Endothelial cell of umbilical vein (primary cell): ENCODE measurements at regions not wholly inside any gene's neighbourhood (a gene's known extent, or its start where the extent isn't known, plus 50 kb on each side); places are given as distances from the start of the nearest gene placed in this dataset.

Experiments used
- FOS ChIP-seq: IDR thresholded peaks from 2 replicates; pipeline ENCODE4 v1.6.1; 2011; ENCODE audit warnings: mild to moderate bottlenecking, low read length, moderate library complexity, borderline replicate concordance; ENCODE audit not compliant: insufficient read depth
- POLR2A ChIP-seq: IDR thresholded peaks from 2 replicates; pipeline ENCODE4 v1.6.1; 2012; ENCODE audit warnings: low read depth, mild to moderate bottlenecking, control low read depth, low read length
- TF ChIP-seq, protein P1 (sequence below): IDR thresholded peaks from 2 replicates; pipeline ENCODE4 v1.6.1; 2011; ENCODE audit not compliant: insufficient read depth, insufficient read length
- TF ChIP-seq, protein P2 (sequence below), 2 donors: IDR thresholded peaks; 1 replicate in 1 of 2; 2 replicates in 1 of 2; pipeline ENCODE4 v1.5.1; 2011; ENCODE audit warnings: low read length in 2 of 2, mild to moderate bottlenecking in 2 of 2, moderate library complexity in 2 of 2, control low read depth in 1 of 2, inconsistent platforms in 1 of 2, low read depth in 1 of 2; ENCODE audit not compliant: insufficient read depth in 1 of 2; ENCODE audit errors: extremely low read depth in 1 of 2

DNA sequence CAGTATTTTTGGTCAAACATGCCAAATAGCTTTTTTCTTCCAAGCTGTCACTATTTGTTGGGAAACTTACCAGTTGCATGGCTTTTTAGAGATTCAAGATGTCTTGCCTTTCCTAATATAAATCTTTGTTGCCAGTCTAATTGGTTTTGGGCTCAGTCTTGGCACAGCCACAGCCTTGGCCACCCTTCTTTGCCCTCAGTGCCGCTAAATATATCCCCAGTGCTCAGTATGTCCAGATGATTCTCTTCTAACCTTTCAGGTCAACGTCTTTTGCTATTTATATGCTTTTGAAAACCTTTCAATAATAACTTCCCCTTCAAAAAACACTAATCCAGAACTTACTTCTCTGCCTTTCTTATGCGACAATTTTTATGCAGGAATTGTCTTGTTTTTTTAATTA, 483.1 kb upstream of the ZFHX3 start:
- TF ChIP-seq, protein P1, sequence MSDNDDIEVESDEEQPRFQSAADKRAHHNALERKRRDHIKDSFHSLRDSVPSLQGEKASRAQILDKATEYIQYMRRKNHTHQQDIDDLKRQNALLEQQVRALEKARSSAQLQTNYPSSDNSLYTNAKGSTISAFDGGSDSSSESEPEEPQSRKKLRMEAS = no peak
- TF ChIP-seq, protein P2, sequence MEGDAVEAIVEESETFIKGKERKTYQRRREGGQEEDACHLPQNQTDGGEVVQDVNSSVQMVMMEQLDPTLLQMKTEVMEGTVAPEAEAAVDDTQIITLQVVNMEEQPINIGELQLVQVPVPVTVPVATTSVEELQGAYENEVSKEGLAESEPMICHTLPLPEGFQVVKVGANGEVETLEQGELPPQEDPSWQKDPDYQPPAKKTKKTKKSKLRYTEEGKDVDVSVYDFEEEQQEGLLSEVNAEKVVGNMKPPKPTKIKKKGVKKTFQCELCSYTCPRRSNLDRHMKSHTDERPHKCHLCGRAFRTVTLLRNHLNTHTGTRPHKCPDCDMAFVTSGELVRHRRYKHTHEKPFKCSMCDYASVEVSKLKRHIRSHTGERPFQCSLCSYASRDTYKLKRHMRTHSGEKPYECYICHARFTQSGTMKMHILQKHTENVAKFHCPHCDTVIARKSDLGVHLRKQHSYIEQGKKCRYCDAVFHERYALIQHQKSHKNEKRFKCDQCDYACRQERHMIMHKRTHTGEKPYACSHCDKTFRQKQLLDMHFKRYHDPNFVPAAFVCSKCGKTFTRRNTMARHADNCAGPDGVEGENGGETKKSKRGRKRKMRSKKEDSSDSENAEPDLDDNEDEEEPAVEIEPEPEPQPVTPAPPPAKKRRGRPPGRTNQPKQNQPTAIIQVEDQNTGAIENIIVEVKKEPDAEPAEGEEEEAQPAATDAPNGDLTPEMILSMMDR (IDR thresholded peaks at IDR 0.05; ENCODE audit: extremely low read depth in 1 of 2, insufficient read depth in 1 of 2, low read depth in 1 of 2, low read length in 2 of 2) = no peak
- TF ChIP-seq POLR2A = no peak
- no peak for TF ChIP-seq FOS
